ENCODE measurements at regions not wholly inside any gene's neighbourhood (a gene's known extent, or its start where the extent isn't known, plus 50 kb on each side); places are given as distances from the start of the nearest gene placed in this dataset.

- Histone ChIP-seq H3K36me3 (ENCODE audit: control insufficient read depth in 3 of 3, insufficient read depth in 3 of 3, low read length in 3 of 3) (no peaks in the 10 kb centered on the region), H3K9ac (ENCODE audit: low read depth in 1 of 3, low read length in 3 of 3) (no peak overlapping the region), H3K27me3 (ENCODE audit: control insufficient read depth in 3 of 3, insufficient read depth in 3 of 3, low read length in 3 of 3) (no peaks in the 10 kb centered on the region), H3K4me1 (ENCODE audit: control insufficient read depth in 3 of 3, insufficient read depth in 3 of 3, low read length in 3 of 3) (no peaks in the 10 kb centered on the region), H3K4me3 (ENCODE audit: low read length in 3 of 3) (no peak overlapping the region), H3K27ac (ENCODE audit: low read depth, low read length) (no peak overlapping the region), H3K9me3 (ENCODE audit: control insufficient read depth in 3 of 3, low read length in 3 of 3) (no peaks in the 10 kb centered on the region)
These were observed 206.1 kb upstream of the ANKRD50 start for GRCh38 chr4:124918559-124919122.

GRCh38 chr4:124915073-124915472 lies 202.5 kb upstream of the ANKRD50 start:
- no peaks in the 10 kb centered on the region for H3K4me1 ChIP-seq (ENCODE audit: control insufficient read depth in 3 of 3, insufficient read depth in 3 of 3, low read length in 3 of 3)
- H3K27me3 ChIP-seq (ENCODE audit: control insufficient read depth in 3 of 3, insufficient read depth in 3 of 3, low read length in 3 of 3) = no peaks in the 10 kb centered on the region
- H3K27ac ChIP-seq (ENCODE audit: low read depth, low read length) = no peak overlapping the region
- no peak overlapping the region for H3K4me3 ChIP-seq (ENCODE audit: low read length in 3 of 3)
- no peaks in the 10 kb centered on the region for H3K36me3 ChIP-seq (ENCODE audit: control insufficient read depth in 3 of 3, insufficient read depth in 3 of 3, low read length in 3 of 3)
- H3K9me3 ChIP-seq (ENCODE audit: control insufficient read depth in 3 of 3, low read length in 3 of 3) = peaks cover 0 to 3% (median 3%) of the 10 kb centered on the region in 3 donors
- H3K9ac ChIP-seq (ENCODE audit: low read depth in 1 of 3, low read length in 3 of 3) = no peak overlapping the region

- Histone ChIP-seq H3K9ac (ENCODE audit: low read depth in 1 of 3, low read length in 3 of 3) (no peak overlapping the region), H3K9me3 (ENCODE audit: control insufficient read depth in 3 of 3, low read length in 3 of 3) (peaks cover 0 to 3% (median 3%) of the 10 kb centered on the region in 3 donors)
These were observed 200.7 kb upstream of the ANKRD50 start for GRCh38 chr4:124913237-124913636.

GRCh38 chr4:124910327-124910726 lies 197.8 kb upstream of the ANKRD50 start:
- Histone ChIP-seq H3K27me3 (ENCODE audit: control insufficient read depth in 3 of 3, insufficient read depth in 3 of 3, low read length in 3 of 3) (no peaks in the 10 kb centered on the region), H3K27ac (ENCODE audit: low read depth, low read length) (no peak overlapping the region), H3K36me3 (ENCODE audit: control insufficient read depth in 3 of 3, insufficient read depth in 3 of 3, low read length in 3 of 3) (no peaks in the 10 kb centered on the region), H3K9ac (ENCODE audit: low read depth in 1 of 3, low read length in 3 of 3) (no peak overlapping the region), H3K4me1 (ENCODE audit: control insufficient read depth in 3 of 3, insufficient read depth in 3 of 3, low read length in 3 of 3) (no peaks in the 10 kb centered on the region), H3K9me3 (ENCODE audit: control insufficient read depth in 3 of 3, low read length in 3 of 3) (peaks cover 0 to 3% (median 3%) of the 10 kb centered on the region in 3 donors), H3K4me3 (ENCODE audit: low read length in 3 of 3) (no peak overlapping the region)

More at GRCh38 chr4:124913237-124913636, 200.7 kb upstream of the ANKRD50 start:
- no peak overlapping the region for H3K4me3 ChIP-seq (ENCODE audit: low read length in 3 of 3)
- no peaks in the 10 kb centered on the region for H3K4me1 ChIP-seq (ENCODE audit: control insufficient read depth in 3 of 3, insufficient read depth in 3 of 3, low read length in 3 of 3)
- H3K27me3 ChIP-seq (ENCODE audit: control insufficient read depth in 3 of 3, insufficient read depth in 3 of 3, low read length in 3 of 3) = no peaks in the 10 kb centered on the region
- H3K36me3 ChIP-seq (ENCODE audit: control insufficient read depth in 3 of 3, insufficient read depth in 3 of 3, low read length in 3 of 3) = no peaks in the 10 kb centered on the region
- H3K27ac ChIP-seq (ENCODE audit: low read depth, low read length) = no peak overlapping the region

GRCh38 chr4:124907881-124908280 lies 195.3 kb upstream of the ANKRD50 start:
- Histone ChIP-seq H3K9me3 (ENCODE audit: control insufficient read depth in 3 of 3, low read length in 3 of 3) (peaks cover 0 to under 1% (median under 1%) of the 10 kb centered on the region in 3 donors), H3K36me3 (ENCODE audit: control insufficient read depth in 3 of 3, insufficient read depth in 3 of 3, low read length in 3 of 3) (no peaks in the 10 kb centered on the region), H3K27ac (ENCODE audit: low read depth, low read length) (no peak overlapping the region), H3K4me3 (ENCODE audit: low read length in 3 of 3) (no peak overlapping the region), H3K4me1 (ENCODE audit: control insufficient read depth in 3 of 3, insufficient read depth in 3 of 3, low read length in 3 of 3) (peaks cover 3 to 10% (median 8%) of the 10 kb centered on the region in 3 donors), H3K27me3 (ENCODE audit: control insufficient read depth in 3 of 3, insufficient read depth in 3 of 3, low read length in 3 of 3) (no peaks in the 10 kb centered on the region), H3K9ac (ENCODE audit: low read depth in 1 of 3, low read length in 3 of 3) (no peak overlapping the region)

- Histone ChIP-seq H3K9me3 (ENCODE audit: control insufficient read depth in 3 of 3, low read length in 3 of 3) (no peaks in the 10 kb centered on the region), H3K4me1 (ENCODE audit: control insufficient read depth in 3 of 3, insufficient read depth in 3 of 3, low read length in 3 of 3) (peaks cover 8 to 14% (median 10%) of the 10 kb centered on the region in 3 donors), H3K27me3 (ENCODE audit: control insufficient read depth in 3 of 3, insufficient read depth in 3 of 3, low read length in 3 of 3) (no peaks in the 10 kb centered on the region), H3K27ac (ENCODE audit: low read depth, low read length) (no peak overlapping the region), H3K36me3 (ENCODE audit: control insufficient read depth in 3 of 3, insufficient read depth in 3 of 3, low read length in 3 of 3) (no peaks in the 10 kb centered on the region), H3K9ac (ENCODE audit: low read depth in 1 of 3, low read length in 3 of 3) (no peak overlapping the region), H3K4me3 (ENCODE audit: low read length in 3 of 3) (no peak overlapping the region)
These were observed 192.9 kb upstream of the ANKRD50 start for GRCh38 chr4:124905441-124905840.

GRCh38 chr4:124904723-124905388 lies 192.3 kb upstream of the ANKRD50 start:
- Histone ChIP-seq H3K27ac (ENCODE audit: low read depth, low read length) (peak overlapping the region; percentile 83), H3K27me3 (ENCODE audit: control insufficient read depth in 3 of 3, insufficient read depth in 3 of 3, low read length in 3 of 3) (no peaks in the 10 kb centered on the region), H3K4me1 (ENCODE audit: control insufficient read depth in 3 of 3, insufficient read depth in 3 of 3, low read length in 3 of 3) (peaks cover 8 to 14% (median 10%) of the 10 kb centered on the region in 3 donors), H3K9ac (ENCODE audit: low read depth in 1 of 3, low read length in 3 of 3) (peak overlapping the region in 2 of 3 donors; percentile 28 to 38), H3K4me3 (ENCODE audit: low read length in 3 of 3) (no peak overlapping the region), H3K9me3 (ENCODE audit: control insufficient read depth in 3 of 3, low read length in 3 of 3) (no peaks in the 10 kb centered on the region), H3K36me3 (ENCODE audit: control insufficient read depth in 3 of 3, insufficient read depth in 3 of 3, low read length in 3 of 3) (no peaks in the 10 kb centered on the region)

GRCh38 chr4:124903995-124904722 lies 191.6 kb upstream of the ANKRD50 start:
- peaks cover 8 to 14% (median 10%) of the 10 kb centered on the region in 3 donors for H3K4me1 ChIP-seq (ENCODE audit: control insufficient read depth in 3 of 3, insufficient read depth in 3 of 3, low read length in 3 of 3)
- no peaks in the 10 kb centered on the region for H3K9me3 ChIP-seq (ENCODE audit: control insufficient read depth in 3 of 3, low read length in 3 of 3)
- no peaks in the 10 kb centered on the region for H3K27me3 ChIP-seq (ENCODE audit: control insufficient read depth in 3 of 3, insufficient read depth in 3 of 3, low read length in 3 of 3)
- peak overlapping the region; percentile 83 for H3K27ac ChIP-seq (ENCODE audit: low read depth, low read length)
- H3K36me3 ChIP-seq (ENCODE audit: control insufficient read depth in 3 of 3, insufficient read depth in 3 of 3, low read length in 3 of 3) = no peaks in the 10 kb centered on the region
- H3K9ac ChIP-seq (ENCODE audit: low read depth in 1 of 3, low read length in 3 of 3) = peak overlapping the region in 2 of 3 donors; percentile 28 to 38
- peak overlapping the region; percentile 36 to 55 (median 45) for H3K4me3 ChIP-seq (ENCODE audit: low read length in 3 of 3)

GRCh38 chr4:124902001-124902515 lies 189.5 kb upstream of the ANKRD50 start:
- H3K27ac ChIP-seq (ENCODE audit: low read depth, low read length) = no peak overlapping the region
- peaks cover 8 to 14% (median 10%) of the 10 kb centered on the region in 3 donors for H3K4me1 ChIP-seq (ENCODE audit: control insufficient read depth in 3 of 3, insufficient read depth in 3 of 3, low read length in 3 of 3)
- H3K36me3 ChIP-seq (ENCODE audit: control insufficient read depth in 3 of 3, insufficient read depth in 3 of 3, low read length in 3 of 3) = no peaks in the 10 kb centered on the region
- H3K9me3 ChIP-seq (ENCODE audit: control insufficient read depth in 3 of 3, low read length in 3 of 3) = no peaks in the 10 kb centered on the region
- H3K27me3 ChIP-seq (ENCODE audit: control insufficient read depth in 3 of 3, insufficient read depth in 3 of 3, low read length in 3 of 3) = no peaks in the 10 kb centered on the region
- H3K9ac ChIP-seq (ENCODE audit: low read depth in 1 of 3, low read length in 3 of 3) = no peak overlapping the region
- no peak overlapping the region for H3K4me3 ChIP-seq (ENCODE audit: low read length in 3 of 3)

GRCh38 chr4:124899997-124900396 lies 187.5 kb upstream of the ANKRD50 start:
- peaks cover 7 to 14% (median 10%) of the 10 kb centered on the region in 3 donors for H3K4me1 ChIP-seq (ENCODE audit: control insufficient read depth in 3 of 3, insufficient read depth in 3 of 3, low read length in 3 of 3)
- H3K4me3 ChIP-seq (ENCODE audit: low read length in 3 of 3) = no peak overlapping the region
- H3K9ac ChIP-seq (ENCODE audit: low read depth in 1 of 3, low read length in 3 of 3) = no peak overlapping the region
- H3K27ac ChIP-seq (ENCODE audit: low read depth, low read length) = no peak overlapping the region
- no peaks in the 10 kb centered on the region for H3K27me3 ChIP-seq (ENCODE audit: control insufficient read depth in 3 of 3, insufficient read depth in 3 of 3, low read length in 3 of 3)
- H3K9me3 ChIP-seq (ENCODE audit: control insufficient read depth in 3 of 3, low read length in 3 of 3) = no peaks in the 10 kb centered on the region
- no peaks in the 10 kb centered on the region for H3K36me3 ChIP-seq (ENCODE audit: control insufficient read depth in 3 of 3, insufficient read depth in 3 of 3, low read length in 3 of 3)

Measured in skeletal muscle tissue (tissue), 3 donors.